ENCODE measurements at regions not wholly inside any gene's neighbourhood (a gene's known extent, or its start where the extent isn't known, plus 50 kb on each side); places are given as distances from the start of the nearest gene placed in this dataset.
A peak's percentile ranks its signal among the peaks of the same experiment; 100 is the strongest.
"Not testable (repeated sequence)": the region's sequence is repeated elsewhere in the genome, so short reads cannot be mapped to it uniquely, and the experiment has no call there.

DNA sequence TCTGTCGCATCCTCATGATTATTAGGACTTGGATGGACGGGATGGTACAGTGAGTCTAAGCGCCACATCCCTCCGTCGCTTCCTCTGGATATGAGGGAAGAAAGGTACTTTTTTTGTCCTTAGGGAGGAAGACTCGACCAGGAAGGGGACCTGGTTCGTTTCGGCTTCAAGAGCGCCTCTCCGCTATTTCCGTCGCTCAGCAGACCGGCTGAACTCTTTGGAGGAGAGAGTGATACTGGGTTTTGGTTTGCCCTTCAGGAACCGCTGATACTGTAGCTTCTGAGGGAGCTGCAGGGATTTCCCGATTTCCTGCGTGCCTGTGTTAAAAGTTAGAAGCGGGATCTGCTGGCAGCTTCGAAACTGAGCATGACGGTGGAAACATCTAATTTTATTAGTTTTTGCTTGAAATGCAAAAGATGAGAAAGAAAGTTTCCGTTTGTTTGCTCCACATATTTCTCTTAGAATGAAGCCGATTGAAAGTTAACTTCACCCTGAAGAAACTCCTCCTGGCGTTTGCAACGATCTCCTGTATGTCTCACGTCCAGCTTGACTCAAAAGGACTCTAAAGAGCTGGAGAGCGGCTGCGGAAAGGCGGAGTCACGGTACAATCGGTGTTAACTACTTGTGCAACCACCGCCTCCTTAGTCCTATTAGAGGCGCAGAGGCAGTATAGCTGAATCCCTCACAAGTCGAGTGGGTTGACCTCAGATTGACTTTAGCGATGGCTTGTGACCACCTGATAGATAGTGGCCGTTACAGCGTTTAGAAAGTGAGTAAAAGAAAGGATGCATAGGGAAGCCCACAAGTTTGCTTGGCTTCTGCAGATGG lies 129.4 kb downstream of the TRIM27 start:
- Mint-ChIP-seq H3K4me3 (peak overlapping the region; percentile 56), H3K27ac (no peak overlapping the region), H3K9me3 (peaks cover 15% of the 10 kb centered on the region), H3K27me3 (peaks cover 83% of the 10 kb centered on the region), H3K4me1 (peaks cover 20% of the 10 kb centered on the region), H3K36me3 (ENCODE audit: low read depth) (peaks cover 2% of the 10 kb centered on the region)
- intact Hi-C loops (cut with micrococcal nuclease), result loop anchor here (2.0 kb wide), 1 partner anchor 14 kb away; no protein-coding TSS in a partner anchor
- DNase-seq, result peak; percentile 69

GRCh38 chr6:28800647-28801046 lies 123.1 kb downstream of the TRIM27 start:
- H3K27ac Mint-ChIP-seq; H3K36me3 Mint-ChIP-seq (ENCODE audit: low read depth); DNase-seq; H3K4me3 Mint-ChIP-seq; intact Hi-C loops (cut with micrococcal nuclease): not testable (repeated sequence)
- Mint-ChIP-seq H3K4me1 (peaks cover 11% of the 10 kb centered on the region), H3K27me3 (peaks cover 60% of the 10 kb centered on the region), H3K9me3 (peaks cover 15% of the 10 kb centered on the region)

- no peak for DNase-seq
- H3K36me3 Mint-ChIP-seq (ENCODE audit: low read depth), result no peaks in the 10 kb centered on the region
- no peak overlapping the region for H3K27ac Mint-ChIP-seq
- H3K4me1 Mint-ChIP-seq, result peaks cover 8% of the 10 kb centered on the region
- H3K4me3 Mint-ChIP-seq, result no peak overlapping the region
- H3K9me3 Mint-ChIP-seq, result peaks cover 12% of the 10 kb centered on the region
- H3K27me3 Mint-ChIP-seq, result peaks cover 53% of the 10 kb centered on the region
- intact Hi-C loops (cut with micrococcal nuclease), result no loop called here
Observed at GRCh38 chr6:28802417-28803336, 121.1 kb downstream of the TRIM27 start.

DNA sequence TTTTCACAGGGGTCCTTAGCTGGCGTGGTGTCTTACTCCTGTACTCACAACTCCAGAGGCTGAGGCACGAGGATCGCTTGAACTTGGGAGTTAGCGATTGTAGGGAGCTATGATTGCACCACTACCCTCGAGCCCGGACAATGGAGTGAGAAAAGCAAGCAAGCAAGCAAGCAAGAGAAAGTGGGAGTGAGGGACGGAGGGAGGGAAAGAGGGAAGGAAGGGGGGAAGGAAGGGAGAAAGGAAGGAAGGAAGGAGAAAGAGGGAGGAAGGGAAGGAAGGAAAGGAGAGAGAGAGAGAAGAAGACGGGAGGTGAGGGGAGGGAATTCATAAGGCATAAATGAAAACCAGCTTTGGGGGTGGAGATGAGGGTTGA lies 120.5 kb downstream of the TRIM27 start:
- H3K27me3 Mint-ChIP-seq, result peaks cover 55% of the 10 kb centered on the region
- H3K27ac Mint-ChIP-seq, result no peak overlapping the region
- no peak for DNase-seq
- intact Hi-C loops (cut with micrococcal nuclease), result no loop called here
- H3K4me1 Mint-ChIP-seq, result peaks cover 8% of the 10 kb centered on the region
- H3K4me3 Mint-ChIP-seq, result no peak overlapping the region
- no peaks in the 10 kb centered on the region for H3K36me3 Mint-ChIP-seq (ENCODE audit: low read depth)
- peaks cover 12% of the 10 kb centered on the region for H3K9me3 Mint-ChIP-seq

GRCh38 chr6:28807682-28808280 lies 116.0 kb downstream of the TRIM27 start:
- peak; percentile 67 for DNase-seq
- Mint-ChIP-seq H3K4me3 (no peak overlapping the region), H3K27ac (peak overlapping the region; percentile 10), H3K4me1 (peaks cover 18% of the 10 kb centered on the region), H3K36me3 (ENCODE audit: low read depth) (peaks cover 3% of the 10 kb centered on the region), H3K9me3 (peaks cover 30% of the 10 kb centered on the region), H3K27me3 (peaks cover 74% of the 10 kb centered on the region)
- intact Hi-C loops (cut with micrococcal nuclease), result loop anchor here (2.0 kb wide), 1 partner anchor 13 kb away; no protein-coding TSS in a partner anchor

GRCh38 chr6:28808383-28808782 lies 115.4 kb downstream of the TRIM27 start:
- DNase-seq, result no peak
- Mint-ChIP-seq H3K4me3 (no peak overlapping the region), H3K27ac (no peak overlapping the region), H3K36me3 (ENCODE audit: low read depth) (peaks cover 3% of the 10 kb centered on the region), H3K27me3 (peaks cover 74% of the 10 kb centered on the region), H3K4me1 (peaks cover 13% of the 10 kb centered on the region), H3K9me3 (peaks cover 36% of the 10 kb centered on the region)
- intact Hi-C loops (cut with micrococcal nuclease), result loop anchor here (2.0 kb wide), 1 partner anchor 14 kb away; no protein-coding TSS in a partner anchor

- Mint-ChIP-seq H3K4me3 (peak overlapping the region; percentile 43), H3K4me1 (peaks cover 15% of the 10 kb centered on the region), H3K27ac (peak overlapping the region; percentile 69), H3K36me3 (ENCODE audit: low read depth) (peaks cover 3% of the 10 kb centered on the region), H3K27me3 (peaks cover 79% of the 10 kb centered on the region), H3K9me3 (peaks cover 44% of the 10 kb centered on the region)
- intact Hi-C loops (cut with micrococcal nuclease), result loop anchor here (2.0 to 10.0 kb wide), 5 partner anchors 15 to 1525 kb away; no protein-coding TSS in a partner anchor
- DNase-seq, result peak; percentile 64
Observed at GRCh38 chr6:28809947-28810658, 113.7 kb downstream of the TRIM27 start.

- DNase-seq, result no peak
- H3K27ac Mint-ChIP-seq, result peak overlapping the region; percentile 69
- peaks cover 44% of the 10 kb centered on the region for H3K9me3 Mint-ChIP-seq
- peaks cover 3% of the 10 kb centered on the region for H3K36me3 Mint-ChIP-seq (ENCODE audit: low read depth)
- peaks cover 15% of the 10 kb centered on the region for H3K4me1 Mint-ChIP-seq
- H3K4me3 Mint-ChIP-seq, result peak overlapping the region; percentile 43
- intact Hi-C loops (cut with micrococcal nuclease), result loop anchor here (2.0 to 10.0 kb wide), 4 partner anchors 38 to 1526 kb away; no protein-coding TSS in a partner anchor
- H3K27me3 Mint-ChIP-seq, result peaks cover 85% of the 10 kb centered on the region
Observed at GRCh38 chr6:28810659-28811053, 113.1 kb downstream of the TRIM27 start.

- intact Hi-C loops (cut with micrococcal nuclease), result loop anchor here (2.0 to 10.0 kb wide), 4 partner anchors 40 to 1527 kb away; no protein-coding TSS in a partner anchor
- H3K4me3 Mint-ChIP-seq, result no peak overlapping the region
- peaks cover 91% of the 10 kb centered on the region for H3K27me3 Mint-ChIP-seq
- H3K4me1 Mint-ChIP-seq, result peaks cover 15% of the 10 kb centered on the region
- peaks cover 47% of the 10 kb centered on the region for H3K9me3 Mint-ChIP-seq
- H3K27ac Mint-ChIP-seq, result peak overlapping the region; percentile 14
- peaks cover 3% of the 10 kb centered on the region for H3K36me3 Mint-ChIP-seq (ENCODE audit: low read depth)
- DNase-seq, result no peak
Observed at GRCh38 chr6:28811873-28812272, 111.9 kb downstream of the TRIM27 start.

DNA sequence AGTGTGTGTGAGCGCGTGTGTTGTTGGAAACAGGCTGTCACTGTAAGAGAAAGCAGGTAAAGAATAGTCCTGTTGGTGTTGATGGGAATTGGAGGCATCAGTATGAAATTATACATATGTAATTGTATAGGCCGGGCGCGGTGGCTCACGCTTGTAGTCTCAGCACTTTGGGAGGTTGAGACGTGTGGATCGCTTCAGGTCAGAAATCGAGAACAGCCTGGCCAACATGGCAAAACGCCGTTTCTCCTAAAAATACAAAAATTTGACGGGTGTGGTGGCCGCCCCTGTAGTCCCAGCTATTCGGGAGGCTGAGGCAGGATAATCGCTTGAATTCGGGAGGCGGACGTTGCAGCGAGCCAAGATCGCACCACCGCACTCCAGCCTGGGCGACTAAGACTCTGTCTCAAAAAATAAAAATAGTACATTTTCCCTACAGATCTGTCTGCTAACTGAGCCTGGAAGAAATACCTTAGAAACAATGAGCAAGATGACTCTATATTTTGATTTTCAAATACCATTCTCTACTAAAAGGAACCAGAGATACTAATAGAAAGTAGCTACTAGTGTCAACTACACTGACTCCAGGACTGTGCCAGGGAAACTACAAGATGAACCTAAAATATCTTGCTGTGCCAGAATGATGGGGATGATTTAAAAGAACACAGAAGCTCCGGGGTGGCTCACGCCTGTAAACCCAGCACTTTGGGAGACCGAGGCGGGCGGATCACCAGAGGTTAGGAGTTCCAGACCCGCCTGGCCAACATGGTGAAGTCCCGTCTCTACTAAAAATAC lies 110.8 kb downstream of the TRIM27 start:
- Mint-ChIP-seq H3K9me3 (peaks cover 50% of the 10 kb centered on the region), H3K36me3 (ENCODE audit: low read depth) (peaks cover 7% of the 10 kb centered on the region), H3K27ac (peak overlapping the region; percentile 27), H3K4me1 (peaks cover 17% of the 10 kb centered on the region), H3K27me3 (peaks cover 92% of the 10 kb centered on the region), H3K4me3 (no peak overlapping the region)
- DNase-seq, result no peak
- intact Hi-C loops (cut with micrococcal nuclease), result loop anchor here (5.0 to 10.0 kb wide), 3 partner anchors 41 to 1528 kb away; no protein-coding TSS in a partner anchor

- H3K4me3 Mint-ChIP-seq, result no peak overlapping the region
- peaks cover 53% of the 10 kb centered on the region for H3K9me3 Mint-ChIP-seq
- no peak for DNase-seq
- intact Hi-C loops (cut with micrococcal nuclease), result loop anchor here (5.0 to 10.0 kb wide), 3 partner anchors 42 to 1530 kb away; no protein-coding TSS in a partner anchor
- peaks cover 92% of the 10 kb centered on the region for H3K27me3 Mint-ChIP-seq
- H3K4me1 Mint-ChIP-seq, result peaks cover 17% of the 10 kb centered on the region
- H3K36me3 Mint-ChIP-seq (ENCODE audit: low read depth), result peaks cover 7% of the 10 kb centered on the region
- no peak overlapping the region for H3K27ac Mint-ChIP-seq
Observed at GRCh38 chr6:28814032-28814976, 109.5 kb downstream of the TRIM27 start.

Data from activated CD4-positive, alpha-beta T cell treated with anti-CD3 and anti-CD28 coated beads, Interleukin-2, amount 10 ng/mL, durations not matched to agents 24 days and 14 days (primary cell).